ENCODE measurements at regions not wholly inside any gene's neighbourhood (a gene's known extent, or its start where the extent isn't known, plus 50 kb on each side); places are given as distances from the start of the nearest gene placed in this dataset.

GRCh38 chr5:169448826-169449225 lies 134.7 kb upstream of the SPDL1 start:
- DNase-seq (ENCODE audit: low read depth), result no peak

- DNase-seq (ENCODE audit: low read depth), result no peak
These were observed 138.4 kb upstream of the SPDL1 start for GRCh38 chr5:169445191-169445590.

- no peak for DNase-seq (ENCODE audit: low read depth)
These were observed 140.4 kb upstream of the SPDL1 start for GRCh38 chr5:169442913-169443784.

- no peak for DNase-seq (ENCODE audit: low read depth)
These were observed 141.1 kb upstream of the SPDL1 start for GRCh38 chr5:169442403-169442874.

GRCh38 chr5:169440107-169440705 lies 139.3 kb upstream of the SLIT3 start:
- no peak for DNase-seq (ENCODE audit: low read depth)

- DNase-seq (ENCODE audit: low read depth), result no peak
These were observed 138.4 kb upstream of the SLIT3 start for GRCh38 chr5:169439362-169439761.

GRCh38 chr5:169435506-169436229 lies 134.7 kb upstream of the SLIT3 start:
- DNase-seq (ENCODE audit: low read depth), result no peak

GRCh38 chr5:169433221-169433651 lies 132.3 kb upstream of the SLIT3 start:
- no peak for DNase-seq (ENCODE audit: low read depth)

- peak; percentile 46 for DNase-seq (ENCODE audit: low read depth)
These were observed 130.4 kb upstream of the SLIT3 start for GRCh38 chr5:169431386-169431785.

- no peak for DNase-seq (ENCODE audit: low read depth)
These were observed 129.7 kb upstream of the SLIT3 start for GRCh38 chr5:169430671-169431070.

- DNase-seq (ENCODE audit: low read depth), result no peak
These were observed 128.1 kb upstream of the SLIT3 start for GRCh38 chr5:169429044-169429443.

GRCh38 chr5:169426784-169427183 lies 125.8 kb upstream of the SLIT3 start:
- DNase-seq (ENCODE audit: low read depth), result no peak

GRCh38 chr5:169424670-169425378 lies 123.9 kb upstream of the SLIT3 start:
- no peak for DNase-seq (ENCODE audit: low read depth)

- DNase-seq (ENCODE audit: low read depth), result no peak
These were observed 123.3 kb upstream of the SLIT3 start for GRCh38 chr5:169424279-169424655.

GRCh38 chr5:169423580-169424278 lies 122.8 kb upstream of the SLIT3 start:
- DNase-seq (ENCODE audit: low read depth), result no peak

- no peak for DNase-seq (ENCODE audit: low read depth)
These were observed 121.1 kb upstream of the SLIT3 start for GRCh38 chr5:169422087-169422486.

- no peak for DNase-seq (ENCODE audit: low read depth)
These were observed 120.7 kb upstream of the SLIT3 start for GRCh38 chr5:169421677-169422076.

GRCh38 chr5:169417676-169418075 lies 116.7 kb upstream of the SLIT3 start:
- no peak for DNase-seq (ENCODE audit: low read depth)

GRCh38 chr5:169416583-169417196 lies 115.8 kb upstream of the SLIT3 start:
- peak; percentile 51 for DNase-seq (ENCODE audit: low read depth)

- DNase-seq (ENCODE audit: low read depth), result no peak
These were observed 115.0 kb upstream of the SLIT3 start for GRCh38 chr5:169415948-169416347.

GRCh38 chr5:169415371-169415770 lies 114.4 kb upstream of the SLIT3 start:
- no peak for DNase-seq (ENCODE audit: low read depth)

All from HS-27A (cell line).